ENCODE measurements at regions not wholly inside any gene's neighbourhood (a gene's known extent, or its start where the extent isn't known, plus 50 kb on each side); places are given as distances from the start of the nearest gene placed in this dataset.

DNA sequence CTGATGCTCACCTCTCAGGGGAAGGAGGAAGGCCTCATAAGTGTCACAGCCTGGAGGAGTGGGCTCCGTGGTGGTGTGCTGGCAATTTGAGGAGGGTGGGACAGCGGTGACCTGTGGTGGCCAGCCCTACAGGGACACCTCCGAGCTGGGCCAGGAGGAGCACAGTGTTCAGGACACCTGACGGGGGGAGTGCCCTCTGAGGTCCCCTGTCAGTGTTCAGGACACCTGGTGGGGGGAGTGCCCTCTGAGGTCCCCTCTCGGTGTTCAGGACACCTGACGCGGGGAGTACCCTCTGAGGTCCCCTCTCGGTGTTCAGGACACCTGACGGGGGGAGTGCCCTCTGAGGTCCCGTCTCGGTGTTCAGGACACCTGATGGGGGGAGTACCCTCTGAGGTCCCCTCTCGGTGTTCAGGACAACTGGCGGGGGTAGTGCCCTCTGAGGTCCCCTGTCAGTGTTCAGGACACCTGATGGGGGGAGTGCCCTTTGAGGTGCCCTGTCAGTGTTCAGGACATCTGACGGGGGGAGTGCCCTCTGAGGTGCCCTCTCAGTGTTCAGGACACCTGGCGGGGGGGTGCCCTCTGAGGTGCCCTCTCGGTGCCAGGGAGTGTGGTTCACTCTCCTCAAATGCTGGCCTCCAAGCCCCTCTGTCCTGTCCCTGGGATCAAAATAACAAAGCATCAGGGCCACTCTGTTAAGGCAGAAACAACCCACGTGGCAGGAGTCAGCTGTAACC, 73.4 kb upstream of the ZNF469 start:
- TF ChIP-seq, protein P1, sequence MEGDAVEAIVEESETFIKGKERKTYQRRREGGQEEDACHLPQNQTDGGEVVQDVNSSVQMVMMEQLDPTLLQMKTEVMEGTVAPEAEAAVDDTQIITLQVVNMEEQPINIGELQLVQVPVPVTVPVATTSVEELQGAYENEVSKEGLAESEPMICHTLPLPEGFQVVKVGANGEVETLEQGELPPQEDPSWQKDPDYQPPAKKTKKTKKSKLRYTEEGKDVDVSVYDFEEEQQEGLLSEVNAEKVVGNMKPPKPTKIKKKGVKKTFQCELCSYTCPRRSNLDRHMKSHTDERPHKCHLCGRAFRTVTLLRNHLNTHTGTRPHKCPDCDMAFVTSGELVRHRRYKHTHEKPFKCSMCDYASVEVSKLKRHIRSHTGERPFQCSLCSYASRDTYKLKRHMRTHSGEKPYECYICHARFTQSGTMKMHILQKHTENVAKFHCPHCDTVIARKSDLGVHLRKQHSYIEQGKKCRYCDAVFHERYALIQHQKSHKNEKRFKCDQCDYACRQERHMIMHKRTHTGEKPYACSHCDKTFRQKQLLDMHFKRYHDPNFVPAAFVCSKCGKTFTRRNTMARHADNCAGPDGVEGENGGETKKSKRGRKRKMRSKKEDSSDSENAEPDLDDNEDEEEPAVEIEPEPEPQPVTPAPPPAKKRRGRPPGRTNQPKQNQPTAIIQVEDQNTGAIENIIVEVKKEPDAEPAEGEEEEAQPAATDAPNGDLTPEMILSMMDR (IDR thresholded peaks at IDR 0.05), result no peak
- TF ChIP-seq EZH2phosphoT487 (IDR thresholded peaks at IDR 0.05), result no peak
- no peak for TF ChIP-seq EZH2 (IDR thresholded peaks at IDR 0.05)
